H54 (cell line): ENCODE measurements at regions not wholly inside any gene's neighbourhood (a gene's known extent, or its start where the extent isn't known, plus 50 kb on each side); places are given as distances from the start of the nearest gene placed in this dataset.
"Not testable (repeated sequence)": the region's sequence is repeated elsewhere in the genome, so short reads cannot be mapped to it uniquely, and the experiment has no call there.

Experiments used
- DNase-seq: peaks from one replicate; pipeline ENCODE4 v3.0.0; 2011; ENCODE audit warnings: low spot score, mixed read lengths; ENCODE audit not compliant: insufficient read length
- FAIRE-seq: peaks from 3 replicates; lab custom pipeline; 2011; peaks lifted over from hg19 to GRCh38; lab: Jason Lieb, UNC
- POLR2A ChIP-seq: IDR thresholded peaks from 2 replicates; pipeline ENCODE4 v1.6.1; 2011; ENCODE audit warnings: low read depth, mild to moderate bottlenecking, low read length

DNA sequence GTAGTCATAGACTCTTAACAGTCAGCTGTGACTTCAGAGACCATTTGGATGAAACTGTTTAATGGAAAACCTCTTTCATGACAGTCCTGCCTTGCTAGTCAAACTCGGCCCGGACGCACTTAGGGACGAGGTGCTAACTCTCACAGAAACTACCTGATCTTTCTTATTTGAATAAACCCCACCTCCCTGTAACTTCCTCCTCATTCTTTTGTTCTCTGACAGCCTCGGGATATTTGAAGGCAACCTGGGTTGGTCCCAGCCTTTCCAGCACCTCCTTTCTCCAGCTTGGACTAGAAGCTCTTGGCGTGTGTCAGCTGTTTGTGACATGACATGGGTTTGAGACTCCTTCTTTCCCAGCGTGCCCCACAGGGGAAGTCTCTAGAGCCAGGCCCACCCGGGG lies 175.3 kb upstream of the EXOC2 start:
- FAIRE-seq: no peak
- TF ChIP-seq POLR2A: no peak
- DNase-seq: no peak

GRCh38 chr6:867378-867777 lies 174.4 kb upstream of the EXOC2 start:
- DNase-seq: no peak
- no peak for TF ChIP-seq POLR2A
- FAIRE-seq: no peak

GRCh38 chr6:866316-866715 lies 173.4 kb upstream of the EXOC2 start:
- no peak for FAIRE-seq
- DNase-seq: no peak
- no peak for TF ChIP-seq POLR2A

- DNase-seq (no peak), FAIRE-seq (no peak)
Measured at GRCh38 chr6:865846-866245, 172.9 kb upstream of the EXOC2 start.

DNA sequence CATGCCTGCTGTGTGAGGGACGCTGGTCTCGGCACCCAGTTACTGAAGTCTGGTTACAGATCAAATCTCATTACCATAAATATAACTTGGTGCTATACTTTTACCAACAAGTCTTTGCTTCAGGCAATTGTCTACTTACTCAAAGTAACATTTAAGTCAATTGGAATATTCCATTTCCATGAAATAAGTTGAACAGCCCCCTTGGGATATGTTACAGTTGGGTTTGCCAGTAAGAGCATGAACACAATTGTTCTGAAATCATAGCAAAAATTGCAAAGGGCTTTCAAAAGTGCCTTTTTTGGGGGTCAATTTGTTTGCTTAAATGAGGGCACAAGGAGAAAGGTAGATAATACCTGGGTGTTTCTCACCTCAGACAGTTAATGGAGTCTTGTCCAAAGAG lies 170.9 kb upstream of the EXOC2 start:
- DNase-seq (no peak), FAIRE-seq (no peak)
- no peak for TF ChIP-seq POLR2A

More at GRCh38 chr6:865846-866245, 172.9 kb upstream of the EXOC2 start:
- TF ChIP-seq POLR2A: no peak

DNA sequence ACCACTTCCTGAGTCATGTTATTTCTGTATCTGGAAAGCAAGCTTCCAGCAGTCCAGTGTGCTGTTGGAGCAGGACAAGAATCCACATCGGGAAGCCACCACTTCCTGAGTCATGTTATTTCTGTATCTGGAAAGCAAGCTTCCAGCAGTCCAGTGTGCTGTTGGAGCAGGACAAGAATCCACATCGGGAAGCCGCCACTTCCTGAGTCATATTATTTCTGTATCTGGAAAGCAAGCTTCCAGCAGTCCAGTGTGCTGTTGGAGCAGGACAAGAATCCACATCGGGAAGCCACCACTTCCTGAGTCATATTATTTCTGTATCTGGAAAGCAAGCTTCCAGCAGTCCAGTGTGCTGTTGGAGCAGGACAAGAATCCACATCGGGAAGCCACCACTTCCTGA lies 170.2 kb upstream of the EXOC2 start:
- not testable (repeated sequence) for DNase-seq, FAIRE-seq

- DNase-seq: no peak
- TF ChIP-seq POLR2A: no peak
- no peak for FAIRE-seq
Measured at GRCh38 chr6:859936-860335, 167.0 kb upstream of the EXOC2 start.

- FAIRE-seq (no peak), DNase-seq (no peak)
- TF ChIP-seq POLR2A: no peak
Measured at GRCh38 chr6:854406-855118, 161.6 kb upstream of the EXOC2 start.

- FAIRE-seq, DNase-seq: not testable (repeated sequence)
Measured at GRCh38 chr6:852216-852615, 159.3 kb upstream of the EXOC2 start.

- no peak for TF ChIP-seq POLR2A
- no peak for DNase-seq
- FAIRE-seq: no peak
Measured at GRCh38 chr6:849075-849506, 156.2 kb upstream of the EXOC2 start.

- no peak for FAIRE-seq
Measured at GRCh38 chr6:845566-845965, 152.6 kb upstream of the EXOC2 start.

DNA sequence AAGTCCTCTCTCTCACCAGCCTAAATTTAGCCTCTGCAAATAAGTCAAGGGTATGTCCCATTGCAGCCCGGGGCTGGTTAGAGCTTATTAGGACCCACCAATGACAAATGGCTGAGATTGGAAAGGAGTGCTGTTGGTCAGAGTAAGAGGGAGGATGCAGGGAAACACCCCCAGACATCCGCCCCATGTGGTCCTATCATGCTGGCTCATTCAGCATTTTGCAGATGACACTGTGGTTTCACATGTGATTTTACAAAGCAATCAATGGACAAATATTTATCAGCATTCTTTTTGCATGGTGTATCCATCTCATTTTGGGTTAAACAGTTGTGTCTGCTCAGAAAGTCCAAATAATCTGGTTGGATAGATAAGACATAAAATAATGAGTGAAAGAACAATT lies 152.2 kb upstream of the EXOC2 start:
- no peak for FAIRE-seq
- no peak for DNase-seq
- TF ChIP-seq POLR2A: no peak

More at GRCh38 chr6:845566-845965, 152.6 kb upstream of the EXOC2 start:
- DNase-seq: no peak
- no peak for TF ChIP-seq POLR2A

DNA sequence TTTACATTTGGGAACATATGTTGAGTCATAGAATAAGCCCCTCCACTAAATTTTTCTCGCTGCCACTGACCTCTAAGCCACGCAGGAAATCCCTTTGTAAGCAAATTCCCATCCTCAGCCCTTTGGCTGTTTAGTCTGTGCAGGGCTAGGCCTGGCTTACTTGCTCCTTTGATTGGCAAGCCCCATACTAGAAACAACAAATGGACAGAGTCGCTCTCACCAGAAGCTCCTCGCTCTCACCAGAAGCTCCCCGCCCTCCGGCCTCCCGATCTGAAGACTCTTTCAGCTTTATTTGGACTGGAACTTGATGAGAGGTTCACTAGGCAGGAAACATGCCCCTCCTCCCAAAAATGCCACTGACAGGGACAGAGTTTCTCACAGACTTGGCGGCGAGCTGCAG lies 149.2 kb upstream of the EXOC2 start:
- TF ChIP-seq POLR2A: no peak
- DNase-seq (no peak), FAIRE-seq (no peak)

DNA sequence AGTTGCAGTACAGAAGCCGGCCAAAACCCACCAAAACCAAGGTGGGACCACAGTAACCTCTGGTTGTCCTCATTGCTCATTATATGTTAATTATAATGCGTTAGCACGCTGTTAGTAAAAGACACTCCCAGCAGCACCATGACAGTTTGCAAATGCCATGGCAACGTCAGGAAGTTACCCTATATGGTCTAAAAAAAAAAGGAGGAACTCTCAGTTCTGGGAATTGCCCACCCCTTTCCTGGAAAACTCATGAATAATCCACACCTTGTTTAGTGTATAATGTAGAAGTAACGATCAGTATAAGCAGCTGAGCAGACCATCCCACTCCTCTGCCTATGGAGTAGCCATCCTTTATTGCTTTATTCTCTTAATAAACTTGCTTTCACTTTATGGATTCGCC lies 148.6 kb upstream of the EXOC2 start:
- FAIRE-seq (no peak), DNase-seq (no peak)
- no peak for TF ChIP-seq POLR2A

DNA sequence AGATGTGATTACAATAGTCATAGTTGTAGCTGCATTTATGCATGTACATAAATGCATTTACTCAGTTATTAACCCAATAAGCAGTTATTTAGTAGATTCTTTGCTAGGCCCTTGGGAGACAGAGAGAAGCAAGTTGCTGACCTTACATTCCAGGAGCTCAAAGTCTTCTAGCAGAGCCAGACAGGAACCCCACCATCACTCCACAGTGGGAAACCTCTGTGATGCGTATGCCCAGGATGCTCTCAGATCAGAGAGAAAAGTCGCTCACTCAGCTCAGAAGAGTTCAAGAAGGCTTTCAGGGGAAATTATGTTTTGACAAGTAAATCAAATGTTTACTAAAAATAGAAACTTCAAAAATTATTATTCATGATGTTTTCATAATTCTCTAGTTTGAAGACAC lies 146.3 kb upstream of the EXOC2 start:
- no peak for TF ChIP-seq POLR2A
- FAIRE-seq (no peak), DNase-seq (no peak)
